ENCODE measurements at regions not wholly inside any gene's neighbourhood (a gene's known extent, or its start where the extent isn't known, plus 50 kb on each side); places are given as distances from the start of the nearest gene placed in this dataset.

DNA sequence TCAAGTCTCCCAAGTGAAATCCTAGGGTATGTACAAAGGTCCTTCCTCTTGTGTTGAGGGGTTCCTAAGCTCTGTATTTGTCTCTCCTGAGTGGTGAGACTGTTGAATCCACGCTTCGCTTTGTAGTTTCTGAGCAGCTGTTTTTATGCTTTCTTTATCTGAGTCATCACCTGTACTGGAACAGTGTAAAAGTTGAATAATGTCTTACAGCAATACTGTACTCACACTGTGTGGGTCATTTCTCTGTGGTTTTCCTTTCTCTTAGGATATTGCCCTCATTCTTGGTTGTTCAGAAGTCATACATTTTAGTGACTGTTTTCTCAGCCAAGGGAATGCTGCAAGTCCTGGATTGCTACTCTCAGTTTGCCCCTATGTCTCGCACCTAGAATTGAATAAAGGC lies 1596.6 kb downstream of the SLITRK5 start:
- peaks cover 0 to 2% (median 0%) of the 10 kb centered on the region in 5 donors for H3K27me3 Mint-ChIP-seq
- ATAC-seq (no peak), DNase-seq (no peak)
- H3K27ac Mint-ChIP-seq: no peak overlapping the region
- no peak overlapping the region for H3K4me3 Mint-ChIP-seq
- POLR2A ChIA-PET: no interaction called here
- no peaks in the 10 kb centered on the region for H3K36me3 Mint-ChIP-seq
- H3K9me3 Mint-ChIP-seq: peaks cover 0 to 23% (median 7%) of the 10 kb centered on the region in 9 donors
- H3K4me1 Mint-ChIP-seq: no peaks in the 10 kb centered on the region

DNA sequence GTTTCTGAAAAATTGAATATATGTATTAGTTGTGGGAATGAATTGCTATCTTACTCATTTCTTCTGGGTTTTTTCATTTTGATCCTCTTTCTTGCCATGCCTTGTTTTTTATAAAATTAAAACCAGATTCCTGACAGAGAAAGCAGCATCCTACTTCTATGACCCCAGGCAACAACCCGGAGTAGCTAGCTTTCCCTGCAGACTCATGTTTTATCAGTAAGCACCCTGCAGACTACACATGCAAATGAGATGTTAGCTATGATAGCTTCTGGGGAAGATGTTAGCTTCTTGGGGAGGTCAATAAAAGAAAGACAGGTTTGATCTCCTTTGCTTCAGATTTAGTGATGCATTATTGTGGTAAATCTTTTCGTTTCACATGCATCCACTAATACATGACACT lies 1598.6 kb downstream of the SLITRK5 start:
- Mint-ChIP-seq H3K4me1 (no peaks in the 10 kb centered on the region), H3K27ac (no peak overlapping the region), H3K27me3 (peaks cover 0 to 2% (median 0%) of the 10 kb centered on the region in 5 donors), H3K36me3 (no peaks in the 10 kb centered on the region), H3K4me3 (no peak overlapping the region), H3K9me3 (peaks cover 0 to 27% (median 6%) of the 10 kb centered on the region in 9 donors)
- POLR2A ChIA-PET: no interaction called here
- ATAC-seq (no peak), DNase-seq (no peak)

DNA sequence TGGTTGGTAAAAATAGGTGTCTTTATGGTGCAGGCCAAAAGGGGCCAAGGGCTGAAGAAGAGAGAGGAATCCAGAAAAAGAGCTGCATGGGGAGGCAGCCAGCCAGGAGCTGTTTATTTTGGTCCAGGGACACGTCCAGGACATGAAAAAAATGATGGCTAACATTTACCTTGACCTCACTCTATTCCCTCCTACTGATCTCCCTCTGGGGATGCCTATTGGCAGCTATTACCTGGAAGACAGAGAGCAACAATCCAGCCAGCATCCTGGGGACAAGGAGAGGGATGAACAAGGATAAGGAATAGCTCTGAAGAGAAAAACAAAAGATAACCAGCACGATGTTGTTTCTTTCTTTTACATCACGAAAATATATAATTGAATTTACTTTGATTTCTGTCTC lies 1599.6 kb downstream of the SLITRK5 start:
- no peak for ATAC-seq
- POLR2A ChIA-PET: no interaction called here
- peaks cover 0 to 2% (median 0%) of the 10 kb centered on the region in 5 donors for H3K27me3 Mint-ChIP-seq
- peaks cover 0 to 27% (median 5%) of the 10 kb centered on the region in 9 donors for H3K9me3 Mint-ChIP-seq
- H3K27ac Mint-ChIP-seq: no peak overlapping the region
- H3K4me3 Mint-ChIP-seq: no peak overlapping the region
- no peak for DNase-seq
- H3K4me1 Mint-ChIP-seq: no peaks in the 10 kb centered on the region
- no peaks in the 10 kb centered on the region for H3K36me3 Mint-ChIP-seq

DNA sequence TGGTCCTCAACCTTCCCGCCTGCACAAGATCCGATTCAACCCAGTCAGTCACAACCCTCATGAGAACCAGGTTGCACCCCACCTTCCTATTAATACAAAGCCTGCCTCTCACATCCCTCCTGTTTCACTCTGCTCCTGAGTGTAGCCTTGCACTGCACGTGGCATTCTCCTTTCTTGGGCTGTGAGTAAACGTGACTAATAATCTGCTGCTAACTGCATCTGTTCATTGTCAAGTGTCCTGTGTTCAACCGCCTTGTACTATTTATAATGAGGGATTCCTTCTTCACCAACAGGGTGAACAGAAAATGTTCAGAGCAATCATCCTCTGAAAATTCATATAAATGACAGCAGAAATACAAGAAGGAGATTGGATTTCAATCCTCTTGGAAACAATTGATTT lies 1608.2 kb downstream of the SLITRK5 start:
- H3K4me1 Mint-ChIP-seq: no peaks in the 10 kb centered on the region
- POLR2A ChIA-PET: no interaction called here
- no peak overlapping the region for H3K27ac Mint-ChIP-seq
- no peak for DNase-seq
- ATAC-seq: no peak
- peaks cover 0 to 32% (median 10%) of the 10 kb centered on the region in 9 donors for H3K9me3 Mint-ChIP-seq
- no peak overlapping the region for H3K4me3 Mint-ChIP-seq
- no peaks in the 10 kb centered on the region for H3K36me3 Mint-ChIP-seq
- H3K27me3 Mint-ChIP-seq: no peaks in the 10 kb centered on the region

DNA sequence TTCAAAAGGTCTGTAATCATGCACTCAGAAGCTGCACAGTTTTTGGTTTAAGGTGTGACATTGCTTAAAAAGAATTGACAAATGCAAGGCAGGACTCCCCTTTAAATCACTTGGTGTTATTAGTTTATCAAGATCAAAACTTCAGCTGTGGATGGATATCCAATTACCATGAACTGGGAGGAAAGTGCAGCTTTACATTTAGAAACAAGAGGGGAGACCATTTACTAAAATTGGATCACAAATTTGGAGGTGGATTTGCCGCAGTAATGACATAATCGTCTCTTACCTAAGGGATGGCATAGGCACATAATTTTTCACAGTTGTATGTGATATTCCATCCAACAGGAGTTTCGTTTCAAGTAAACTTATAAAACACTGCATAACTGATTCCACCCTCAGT lies 1610.2 kb downstream of the SLITRK5 start:
- DNase-seq (no peak), ATAC-seq (no peak)
- Mint-ChIP-seq H3K4me1 (no peaks in the 10 kb centered on the region), H3K27ac (no peak overlapping the region), H3K4me3 (no peak overlapping the region), H3K36me3 (no peaks in the 10 kb centered on the region), H3K9me3 (peaks cover 0 to 32% (median 10%) of the 10 kb centered on the region in 9 donors), H3K27me3 (no peaks in the 10 kb centered on the region)
- POLR2A ChIA-PET: no interaction called here

DNA sequence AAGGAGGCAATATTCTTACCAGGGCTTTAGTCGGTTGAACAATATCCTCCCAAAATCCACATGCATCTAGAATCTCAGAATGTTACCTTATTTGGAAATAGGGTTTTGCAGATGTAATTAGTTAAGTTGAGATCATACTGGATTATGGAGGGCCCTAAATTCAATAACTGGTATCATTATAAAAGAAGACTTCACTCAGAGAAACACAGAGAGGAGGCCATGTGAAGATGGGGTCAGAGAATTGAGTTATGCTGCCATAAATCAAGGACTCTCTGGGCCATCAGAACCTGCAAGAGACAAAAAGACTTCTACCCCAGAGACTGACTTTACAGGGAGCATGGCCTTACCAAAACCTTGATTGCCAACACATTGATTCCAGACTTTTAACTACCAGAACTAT lies 1611.1 kb downstream of the SLITRK5 start:
- H3K27ac Mint-ChIP-seq: no peak overlapping the region

DNA sequence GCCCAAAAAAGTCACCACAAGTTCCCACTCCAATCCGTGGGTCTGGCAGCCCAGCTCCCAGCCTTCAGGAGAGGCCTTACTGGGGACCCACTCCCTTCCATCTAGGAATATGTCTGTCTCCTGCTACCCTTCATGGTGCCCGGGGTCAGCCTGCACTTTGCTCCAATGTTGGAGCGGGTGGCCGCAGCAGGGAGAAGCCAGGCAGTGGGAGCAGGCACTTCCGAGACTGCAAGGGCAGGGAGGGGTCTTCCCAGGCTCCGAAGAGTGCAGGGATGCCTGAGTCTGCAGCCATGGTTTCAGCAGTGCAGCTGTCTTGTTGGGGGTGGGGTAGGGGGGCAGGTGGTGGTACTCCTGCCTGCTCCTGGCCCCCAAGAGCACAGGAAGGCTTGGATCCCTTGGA lies 1616.2 kb downstream of the SLITRK5 start:
- no peaks in the 10 kb centered on the region for H3K27me3 Mint-ChIP-seq
- DNase-seq (no peak), ATAC-seq (no peak)
- POLR2A ChIA-PET: no interaction called here
- no peaks in the 10 kb centered on the region for H3K4me1 Mint-ChIP-seq
- peaks cover 0 to 29% (median 14%) of the 10 kb centered on the region in 9 donors for H3K9me3 Mint-ChIP-seq
- H3K4me3 Mint-ChIP-seq: no peak overlapping the region
- no peak overlapping the region for H3K27ac Mint-ChIP-seq
- H3K36me3 Mint-ChIP-seq: peaks cover 0 to 5% (median 0%) of the 10 kb centered on the region in 3 donors

More for the DNA sequence above, 1611.1 kb downstream of the SLITRK5 start:
- POLR2A ChIA-PET: no interaction called here
- no peak overlapping the region for H3K4me3 Mint-ChIP-seq
- no peaks in the 10 kb centered on the region for H3K4me1 Mint-ChIP-seq
- H3K9me3 Mint-ChIP-seq: peaks cover 0 to 30% (median 11%) of the 10 kb centered on the region in 9 donors
- no peaks in the 10 kb centered on the region for H3K27me3 Mint-ChIP-seq
- no peaks in the 10 kb centered on the region for H3K36me3 Mint-ChIP-seq
- ATAC-seq (no peak), DNase-seq (no peak)

DNA sequence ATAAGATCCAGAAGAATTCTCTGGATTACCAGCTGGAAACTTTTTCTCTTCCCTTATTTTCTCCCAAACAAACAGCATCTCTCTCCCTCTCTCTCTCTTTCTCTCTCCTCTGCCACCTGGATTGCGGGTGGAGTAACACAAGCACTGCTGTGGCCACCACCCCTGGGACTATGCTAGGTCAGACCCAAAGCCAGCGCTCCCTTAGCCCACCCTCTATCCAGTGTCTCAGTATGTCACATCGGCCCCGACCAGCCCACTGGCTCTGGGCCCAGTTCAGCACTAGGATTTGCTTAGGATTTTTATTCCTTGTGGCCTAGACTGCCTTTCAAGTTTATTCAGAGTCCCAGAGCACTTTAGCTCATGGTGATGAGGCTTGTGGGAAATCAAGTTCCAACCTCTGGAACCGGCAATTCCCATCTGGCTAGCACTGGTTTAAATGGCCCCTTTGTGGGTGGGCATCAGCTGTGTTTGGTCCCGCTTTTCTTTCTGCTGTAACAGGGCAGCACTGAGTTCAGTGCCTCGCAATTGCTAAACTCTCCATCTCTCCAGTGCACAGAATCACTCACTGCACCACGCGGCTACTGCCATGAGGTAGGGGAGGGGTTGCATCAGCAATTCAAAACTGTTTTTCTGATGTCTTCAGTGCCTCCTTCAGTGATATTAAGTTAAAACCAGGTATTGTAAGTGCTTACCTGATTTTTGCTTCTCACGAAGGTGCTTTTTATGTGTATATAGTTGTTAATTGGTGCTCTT lies 1623.1 kb downstream of the SLITRK5 start:
- Mint-ChIP-seq H3K9me3 (peaks cover 0 to 37% (median 9%) of the 10 kb centered on the region in 9 donors), H3K36me3 (no peaks in the 10 kb centered on the region), H3K27me3 (no peaks in the 10 kb centered on the region), H3K27ac (peak overlapping the region in 1 of 10 donors; percentile 45), H3K4me1 (no peaks in the 10 kb centered on the region), H3K4me3 (no peak overlapping the region)
- POLR2A ChIA-PET: no interaction called here
- DNase-seq: no peak
- no peak for ATAC-seq

DNA sequence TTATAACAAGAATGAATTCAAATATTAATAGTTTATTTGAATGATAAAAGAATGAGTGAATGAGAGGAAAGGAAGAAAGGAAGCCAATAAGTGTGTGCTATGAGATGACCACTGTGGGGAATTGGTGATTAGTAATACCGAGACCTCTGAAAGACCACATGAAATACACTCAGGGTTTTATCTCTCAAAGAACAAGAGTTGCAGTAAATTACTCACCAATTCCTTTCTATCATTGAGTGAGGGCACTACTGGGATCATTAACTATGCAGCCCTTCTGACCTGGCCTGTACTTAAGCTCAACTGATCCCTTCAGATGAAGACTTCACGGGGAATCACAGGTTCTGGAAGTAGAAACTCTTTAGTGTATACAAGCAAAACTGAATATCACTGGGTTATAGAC lies 1636.1 kb downstream of the SLITRK5 start:
- Mint-ChIP-seq H3K4me3 (no peak overlapping the region), H3K27ac (no peak overlapping the region), H3K9me3 (peaks cover 0 to 31% (median 6%) of the 10 kb centered on the region in 9 donors), H3K4me1 (no peaks in the 10 kb centered on the region), H3K36me3 (no peaks in the 10 kb centered on the region), H3K27me3 (no peaks in the 10 kb centered on the region)
- DNase-seq: no peak
- POLR2A ChIA-PET: no interaction called here
- ATAC-seq: no peak

DNA sequence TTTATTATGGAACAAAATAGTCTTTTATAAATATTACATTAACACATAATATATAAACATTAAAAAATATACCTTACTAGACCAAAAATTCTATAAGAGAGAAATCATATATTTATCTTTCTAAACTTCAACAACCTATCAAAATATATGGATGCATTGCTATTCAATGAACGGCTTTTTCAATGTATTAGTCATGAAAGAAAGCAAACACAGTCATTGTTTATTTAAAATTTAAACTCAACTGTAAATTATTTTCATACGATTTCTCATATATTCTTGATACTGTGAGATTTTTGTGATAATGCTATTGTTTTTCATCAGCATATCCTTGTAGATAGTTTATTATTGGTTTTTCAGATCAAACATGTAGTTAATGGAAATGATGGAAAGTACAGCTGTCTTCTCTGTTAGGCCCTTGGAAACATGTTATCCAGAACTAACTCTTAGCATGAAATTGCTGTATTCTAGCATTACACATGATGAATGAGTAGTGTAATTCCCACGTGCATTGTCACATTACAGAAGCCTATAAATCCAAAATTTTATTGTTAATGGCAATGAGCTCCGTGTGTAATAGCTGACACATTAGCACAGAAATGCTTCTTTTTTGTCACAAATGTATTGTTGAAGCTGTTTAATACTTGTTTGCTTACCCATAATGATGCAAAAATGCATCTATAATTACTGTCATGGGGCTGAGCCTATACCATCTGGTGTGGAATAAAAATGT lies 1639.9 kb downstream of the SLITRK5 start:
- peaks cover 0 to 28% (median 2%) of the 10 kb centered on the region in 9 donors for H3K9me3 Mint-ChIP-seq
- H3K36me3 Mint-ChIP-seq: no peaks in the 10 kb centered on the region
- H3K27ac Mint-ChIP-seq: no peak overlapping the region
- ATAC-seq (no peak), DNase-seq (no peak)
- H3K4me3 Mint-ChIP-seq: no peak overlapping the region
- H3K27me3 Mint-ChIP-seq: no peaks in the 10 kb centered on the region
- H3K4me1 Mint-ChIP-seq: no peaks in the 10 kb centered on the region
- POLR2A ChIA-PET: no interaction called here

DNA sequence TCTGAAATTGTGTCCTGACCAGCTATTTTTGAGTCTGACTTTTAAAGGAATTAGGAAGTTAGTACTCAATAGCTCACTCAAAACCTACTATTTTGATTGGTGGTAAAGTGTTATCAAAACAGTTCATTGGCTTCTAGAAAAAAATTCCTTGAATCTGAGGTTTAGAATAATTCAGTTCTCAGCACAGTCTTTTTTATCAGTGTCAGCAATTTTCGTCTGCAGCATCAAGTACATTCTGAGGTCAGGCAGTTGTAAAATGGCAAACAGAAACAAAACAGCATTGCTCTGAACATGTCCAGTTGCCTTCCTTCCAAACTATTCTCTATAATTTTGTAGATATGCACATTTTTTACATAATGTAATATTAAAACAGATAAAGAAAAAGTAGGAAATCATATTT lies 1644.1 kb downstream of the SLITRK5 start:
- POLR2A ChIA-PET: no interaction called here
- Mint-ChIP-seq H3K36me3 (no peaks in the 10 kb centered on the region), H3K9me3 (peaks cover 0 to 14% (median 3%) of the 10 kb centered on the region in 9 donors), H3K4me3 (no peak overlapping the region), H3K27ac (no peak overlapping the region), H3K4me1 (no peaks in the 10 kb centered on the region), H3K27me3 (no peaks in the 10 kb centered on the region)
- DNase-seq: no peak
- no peak for ATAC-seq

DNA sequence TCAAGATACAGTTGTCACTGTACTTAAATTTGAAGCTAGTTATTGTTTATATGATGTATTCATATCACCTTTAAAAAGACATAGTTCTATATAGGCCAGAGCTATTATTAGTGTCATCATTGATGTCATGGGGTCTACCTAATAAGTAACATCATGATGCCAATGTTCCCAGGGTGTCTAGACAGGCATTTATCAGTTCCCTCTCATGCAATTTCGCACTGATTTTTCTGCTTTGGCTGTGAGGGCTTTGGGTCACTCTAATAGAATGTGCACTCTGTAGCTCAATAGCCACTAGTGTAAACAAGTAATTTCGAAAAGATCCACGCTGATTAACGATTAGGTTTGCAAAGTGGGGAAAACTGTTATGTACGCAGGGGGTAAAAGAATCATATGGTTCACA lies 1651.3 kb downstream of the SLITRK5 start:
- no peak for DNase-seq
- Mint-ChIP-seq H3K4me3 (no peak overlapping the region), H3K9me3 (peaks cover 0 to 20% (median 4%) of the 10 kb centered on the region in 9 donors), H3K27me3 (no peaks in the 10 kb centered on the region), H3K27ac (no peak overlapping the region), H3K36me3 (no peaks in the 10 kb centered on the region), H3K4me1 (no peaks in the 10 kb centered on the region)
- POLR2A ChIA-PET: no interaction called here
- no peak for ATAC-seq

DNA sequence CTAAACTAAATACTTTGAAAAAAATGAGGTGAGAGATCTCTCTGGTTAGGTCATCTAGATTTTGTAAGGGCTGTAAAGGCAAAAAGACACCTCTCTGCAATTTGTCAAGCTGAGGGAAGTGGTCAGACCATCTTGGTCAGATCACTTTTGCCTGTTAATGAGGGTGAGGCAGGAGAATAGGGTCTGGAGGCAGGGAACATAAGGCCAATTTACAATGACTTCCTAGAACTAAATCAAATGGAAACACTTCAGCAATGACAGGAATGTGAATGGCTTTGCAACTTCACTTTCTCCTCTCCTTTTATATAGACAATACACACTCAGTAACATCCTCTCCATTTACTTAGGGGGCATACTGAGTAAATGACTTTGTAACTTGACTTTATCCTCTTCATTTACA lies 1653.4 kb downstream of the SLITRK5 start:
- no peak overlapping the region for H3K27ac Mint-ChIP-seq
- no peak overlapping the region for H3K4me3 Mint-ChIP-seq
- no peaks in the 10 kb centered on the region for H3K36me3 Mint-ChIP-seq
- POLR2A ChIA-PET: no interaction called here
- H3K27me3 Mint-ChIP-seq: no peaks in the 10 kb centered on the region
- H3K4me1 Mint-ChIP-seq: no peaks in the 10 kb centered on the region
- H3K9me3 Mint-ChIP-seq: peaks cover 0 to 23% (median 11%) of the 10 kb centered on the region in 9 donors
- DNase-seq: no peak
- ATAC-seq: no peak

Data from naive thymus-derived CD8-positive, alpha-beta T cell (primary cell).